ENCODE measurements at regions not wholly inside any gene's neighbourhood (a gene's known extent, or its start where the extent isn't known, plus 50 kb on each side); places are given as distances from the start of the nearest gene placed in this dataset.

- no peak for DNase-seq (ENCODE audit: low read depth)
These were observed 70.2 kb upstream of the SLC4A11 start for GRCh38 chr20:3309226-3309625.

DNA sequence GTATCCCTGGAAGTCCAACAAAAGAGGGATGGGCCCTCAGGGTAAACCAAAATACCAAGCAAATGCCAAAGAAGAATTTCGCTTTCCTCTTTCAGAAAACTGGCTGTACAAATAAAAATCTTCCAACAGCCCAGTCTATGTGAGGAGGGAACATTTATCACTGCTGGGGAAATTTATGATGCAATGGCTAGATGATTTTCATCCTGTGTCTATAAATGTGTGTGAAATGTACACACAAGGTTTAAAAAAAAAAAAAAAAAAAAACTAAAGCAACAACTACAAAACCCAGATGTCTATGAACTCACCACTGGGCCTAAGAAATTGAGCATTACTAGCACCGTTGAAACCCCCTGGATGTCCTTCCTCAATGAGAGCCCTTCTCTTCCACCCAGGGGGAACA, 68.7 kb upstream of the SLC4A11 start:
- peak; percentile 62 for DNase-seq (ENCODE audit: low read depth)

DNA sequence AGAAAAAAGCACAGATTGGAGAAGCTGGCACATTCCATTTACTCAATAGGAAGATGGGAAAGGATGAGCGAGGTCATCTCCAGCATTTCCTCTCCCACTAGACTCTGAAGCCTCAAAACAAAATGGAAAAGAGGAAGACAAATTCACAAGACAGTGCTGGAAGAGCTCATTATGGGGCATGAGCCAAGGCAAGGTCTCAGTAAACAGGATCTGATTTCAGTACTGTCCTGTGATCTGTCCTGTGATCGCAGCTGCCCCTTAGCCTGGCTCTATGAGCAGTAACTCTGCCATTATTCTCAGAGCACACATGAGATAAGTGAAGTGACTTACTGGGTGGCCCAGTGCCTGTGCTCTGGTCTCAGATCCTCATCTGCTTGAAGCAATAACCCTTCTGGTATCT, 68.1 kb upstream of the SLC4A11 start:
- DNase-seq (ENCODE audit: low read depth), result no peak

DNA sequence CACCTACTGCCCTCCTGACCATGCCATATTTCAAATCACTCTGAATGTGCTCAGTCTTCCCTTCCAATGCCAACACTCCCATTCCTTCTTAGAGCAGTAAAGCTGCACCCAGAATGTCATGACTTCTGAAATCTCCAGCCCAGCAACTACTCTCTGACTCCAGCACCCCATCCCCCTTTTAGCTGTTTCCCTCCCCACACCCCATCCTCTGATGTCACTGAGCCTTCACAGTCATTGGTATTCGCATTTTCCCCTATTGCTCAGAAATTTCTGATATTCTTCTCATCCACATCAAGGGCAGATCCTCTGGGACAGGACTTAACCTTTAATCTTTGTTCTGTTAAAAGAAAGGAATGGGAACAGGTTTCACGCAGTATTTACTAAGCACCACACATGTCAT, 67.1 kb upstream of the SLC4A11 start:
- DNase-seq (ENCODE audit: low read depth), result no peak

- no peak for DNase-seq (ENCODE audit: low read depth)
These were observed 65.5 kb upstream of the SLC4A11 start for GRCh38 chr20:3304456-3304855.

DNA sequence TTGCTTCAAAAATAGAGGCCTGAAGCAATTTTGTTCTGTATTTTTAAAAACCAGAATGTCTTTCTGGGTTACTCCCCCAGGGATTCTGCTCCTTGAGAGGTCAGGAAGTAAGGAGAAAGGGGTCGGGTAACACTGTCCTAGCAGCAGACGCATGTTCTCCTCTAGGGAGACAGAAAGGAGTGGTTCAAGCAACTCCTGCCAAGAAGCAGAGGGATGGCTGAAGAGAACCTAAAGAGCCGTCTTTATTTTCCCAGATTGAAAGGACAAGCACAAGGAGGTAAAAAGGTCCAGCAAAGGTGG, 58.0 kb upstream of the SLC4A11 start:
- no peak for DNase-seq (ENCODE audit: low read depth)

DNA sequence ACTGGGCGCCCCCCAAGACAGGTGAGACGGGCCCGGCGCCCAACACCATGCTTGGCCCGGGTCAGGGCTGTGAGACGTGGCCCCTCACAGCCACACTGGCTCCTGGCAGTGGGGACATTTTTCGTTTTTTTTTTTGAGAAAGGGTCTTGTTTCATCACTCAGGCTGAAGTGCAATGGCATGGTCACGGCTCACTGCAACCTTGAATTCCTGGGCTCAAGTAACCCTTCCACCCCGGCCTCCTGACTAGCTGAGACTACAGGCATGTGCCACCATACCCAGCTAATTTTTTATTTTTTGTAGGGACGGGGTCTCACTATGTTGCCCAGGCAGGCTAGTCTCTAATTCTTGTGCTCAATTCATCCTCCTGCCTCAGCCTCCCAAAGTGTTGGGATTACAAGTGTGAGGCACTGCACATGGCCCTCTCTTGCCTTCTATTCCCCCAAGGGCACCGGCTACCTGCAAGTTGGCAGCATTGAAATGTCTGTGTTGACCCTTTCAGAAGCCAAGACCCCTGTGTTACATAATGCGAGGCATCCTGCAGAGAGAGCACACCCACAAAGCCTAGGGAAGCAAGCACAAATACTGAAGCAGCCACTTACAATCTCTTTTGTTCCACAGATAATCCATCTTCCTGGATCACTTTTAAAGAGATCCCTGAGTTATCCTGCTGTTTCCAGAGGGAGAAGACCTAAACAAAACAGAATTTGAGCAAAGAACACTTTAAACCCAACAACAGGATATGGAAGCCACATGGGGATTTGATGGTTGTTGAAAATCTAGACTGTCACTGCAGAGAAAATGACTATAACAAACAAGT, 57.5 kb upstream of the SLC4A11 start:
- no peak for DNase-seq (ENCODE audit: low read depth)
